Activated CD4-positive, CD25-positive, alpha-beta regulatory T cell (primary cell): ENCODE measurements at regions not wholly inside any gene's neighbourhood (a gene's known extent, or its start where the extent isn't known, plus 50 kb on each side); places are given as distances from the start of the nearest gene placed in this dataset.
"Not testable (repeated sequence)": the region's sequence is repeated elsewhere in the genome, so short reads cannot be mapped to it uniquely, and the experiment has no call there.

Source experiments
- DNase-seq, 4 experiments: peaks; one replicate each; lab custom pipeline; 2025; lab: John Stamatoyannopoulos, UW

- not testable (repeated sequence) for DNase-seq
These were observed 166.5 kb downstream of the ADRA2C start for GRCh38 chr4:3932734-3933133.

- DNase-seq: not testable (repeated sequence)
These were observed 169.2 kb downstream of the ADRA2C start for GRCh38 chr4:3935406-3935805.

- no peak for DNase-seq
These were observed 170.0 kb downstream of the ADRA2C start for GRCh38 chr4:3936184-3936583.

GRCh38 chr4:3937849-3938562 is 171.8 kb downstream of the ADRA2C start:
- not testable (repeated sequence) for DNase-seq

GRCh38 chr4:3938676-3939075 is 172.5 kb downstream of the ADRA2C start:
- DNase-seq: not testable (repeated sequence)

- DNase-seq: not testable (repeated sequence)
These were observed 173.9 kb downstream of the ADRA2C start for GRCh38 chr4:3939954-3940591.

GRCh38 chr4:3941735-3942522 is 175.7 kb downstream of the ADRA2C start:
- DNase-seq: not testable (repeated sequence)

GRCh38 chr4:3942569-3942971 is 176.4 kb downstream of the ADRA2C start:
- not testable (repeated sequence) for DNase-seq

- not testable (repeated sequence) for DNase-seq
These were observed 176.9 kb downstream of the ADRA2C start for GRCh38 chr4:3943051-3943450.

GRCh38 chr4:3945511-3946290 is 179.5 kb downstream of the ADRA2C start:
- no peak for DNase-seq

- DNase-seq: not testable (repeated sequence)
These were observed 180.4 kb downstream of the ADRA2C start for GRCh38 chr4:3946553-3946952.

- DNase-seq: not testable (repeated sequence)
These were observed 181.6 kb downstream of the ADRA2C start for GRCh38 chr4:3947761-3948160.

- DNase-seq: not testable (repeated sequence)
These were observed 182.0 kb downstream of the ADRA2C start for GRCh38 chr4:3948210-3948609.

- DNase-seq: not testable (repeated sequence)
These were observed 183.7 kb downstream of the ADRA2C start for GRCh38 chr4:3949916-3950315.

GRCh38 chr4:3952443-3953139 is 186.4 kb downstream of the ADRA2C start:
- DNase-seq: not testable (repeated sequence)

GRCh38 chr4:3953140-3953489 is 186.9 kb downstream of the ADRA2C start:
- not testable (repeated sequence) for DNase-seq

GRCh38 chr4:3954540-3955320 is 188.5 kb downstream of the ADRA2C start:
- DNase-seq: peak; percentile 10 to 26 (median 20)

- DNase-seq: peak; percentile 98 to 99 (median 98)
These were observed 189.4 kb downstream of the ADRA2C start for GRCh38 chr4:3955321-3956164.

- DNase-seq: peak in 1 of 4 experiments; percentile 29
These were observed 190.1 kb downstream of the ADRA2C start for GRCh38 chr4:3956165-3956867.
